Upper lobe of left lung (tissue), 4 donors: ENCODE measurements at regions not wholly inside any gene's neighbourhood (a gene's known extent, or its start where the extent isn't known, plus 50 kb on each side); places are given as distances from the start of the nearest gene placed in this dataset.

Experiments
- POLR2A ChIP-seq, 4 donors: fragments of 450-650 bp; IDR thresholded peaks; one replicate each; pipeline ENCODE4 v1.5.1; 2016 to 2017; ENCODE audit warnings: antibody characterized with exemption in 4 of 4, mild to moderate bottlenecking in 2 of 4
- POLR2AphosphoS5 ChIP-seq, 2 donors: sonication (generic); formaldehyde crosslinking; IDR thresholded peaks; one replicate each; pipeline ENCODE4 v1.5.1; 2017; ENCODE audit warnings: antibody characterized with exemption in 2 of 2
- TF ChIP-seq, protein P1 (sequence below), 6 experiments: fragments of 450-650 bp in 4 of 6; fragments of 200-600 bp in 2 of 6; sonication (generic) in 2 of 6; IDR thresholded peaks; one replicate each; pipeline ENCODE4 v1.5.1; 2016 to 2019; ENCODE audit warnings: antibody characterized with exemption in 6 of 6

DNA sequence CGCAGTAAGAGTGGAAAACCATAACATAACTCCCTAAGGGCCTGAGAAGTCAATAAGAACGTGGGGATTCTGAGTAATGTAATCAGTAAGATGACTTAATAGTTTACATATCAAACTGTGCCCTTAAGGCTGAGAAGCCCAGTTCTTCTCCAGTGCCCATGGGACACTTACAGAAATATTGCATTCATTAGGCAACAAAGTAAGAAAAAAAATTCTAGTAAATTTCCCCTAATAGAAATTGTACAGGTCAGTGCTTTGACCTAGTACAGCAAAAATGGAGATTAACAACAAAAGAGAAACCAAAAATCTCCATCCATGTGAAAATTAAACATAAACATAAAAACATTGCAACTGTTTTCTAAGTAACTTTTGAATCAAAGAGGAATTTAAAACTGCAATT is 139.8 kb upstream of the HS6ST1 start:
- TF ChIP-seq POLR2A (IDR thresholded peaks at IDR 0.05) (no peak), POLR2AphosphoS5 (IDR thresholded peaks at IDR 0.05) (no peak)
- TF ChIP-seq, protein P1, sequence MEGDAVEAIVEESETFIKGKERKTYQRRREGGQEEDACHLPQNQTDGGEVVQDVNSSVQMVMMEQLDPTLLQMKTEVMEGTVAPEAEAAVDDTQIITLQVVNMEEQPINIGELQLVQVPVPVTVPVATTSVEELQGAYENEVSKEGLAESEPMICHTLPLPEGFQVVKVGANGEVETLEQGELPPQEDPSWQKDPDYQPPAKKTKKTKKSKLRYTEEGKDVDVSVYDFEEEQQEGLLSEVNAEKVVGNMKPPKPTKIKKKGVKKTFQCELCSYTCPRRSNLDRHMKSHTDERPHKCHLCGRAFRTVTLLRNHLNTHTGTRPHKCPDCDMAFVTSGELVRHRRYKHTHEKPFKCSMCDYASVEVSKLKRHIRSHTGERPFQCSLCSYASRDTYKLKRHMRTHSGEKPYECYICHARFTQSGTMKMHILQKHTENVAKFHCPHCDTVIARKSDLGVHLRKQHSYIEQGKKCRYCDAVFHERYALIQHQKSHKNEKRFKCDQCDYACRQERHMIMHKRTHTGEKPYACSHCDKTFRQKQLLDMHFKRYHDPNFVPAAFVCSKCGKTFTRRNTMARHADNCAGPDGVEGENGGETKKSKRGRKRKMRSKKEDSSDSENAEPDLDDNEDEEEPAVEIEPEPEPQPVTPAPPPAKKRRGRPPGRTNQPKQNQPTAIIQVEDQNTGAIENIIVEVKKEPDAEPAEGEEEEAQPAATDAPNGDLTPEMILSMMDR (IDR thresholded peaks at IDR 0.05): no peak
